ENCODE measurements at regions not wholly inside any gene's neighbourhood (a gene's known extent, or its start where the extent isn't known, plus 50 kb on each side); places are given as distances from the start of the nearest gene placed in this dataset.

- DNase-seq (ENCODE audit: low read depth, low spot score) = no peak
- TF ChIP-seq CTCF (conservative IDR thresholded peaks at IDR 0.05) = no peak
- no peaks in the 10 kb centered on the region for H3K27me3 Mint-ChIP-seq (ENCODE audit: low read depth)
- no peak overlapping the region for H3K27ac Mint-ChIP-seq (ENCODE audit: unreplicated experiment)
- no peak overlapping the region for H3K4me3 Mint-ChIP-seq
- no peaks in the 10 kb centered on the region for H3K36me3 Mint-ChIP-seq (ENCODE audit: low read depth)
- H3K4me1 Mint-ChIP-seq = peaks cover 7% of the 10 kb centered on the region
- H3K9me3 Mint-ChIP-seq = no peaks in the 10 kb centered on the region
These were observed 715.5 kb downstream of the TLR4 start for GRCh38 chr9:118419676-118420075.

DNA sequence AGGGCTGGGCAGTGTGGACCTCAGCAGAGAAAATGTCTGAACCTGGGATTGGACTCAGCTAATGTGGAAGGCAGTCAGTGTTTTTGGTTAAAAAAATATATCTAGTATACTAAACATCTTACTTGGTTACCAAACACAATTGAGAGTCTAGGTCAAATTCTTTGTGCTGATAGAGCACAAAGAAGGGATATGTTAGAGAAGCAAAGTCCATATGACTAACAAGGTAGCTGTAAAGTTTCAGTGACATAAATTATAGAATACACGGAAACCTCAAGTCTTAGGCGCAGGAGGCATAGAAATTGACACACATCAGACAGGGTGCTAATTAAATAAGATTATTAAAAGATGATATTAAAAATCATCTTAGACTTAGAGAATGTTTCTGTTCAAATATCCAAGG lies 718.3 kb downstream of the TLR4 start:
- Mint-ChIP-seq H3K9me3 (no peaks in the 10 kb centered on the region), H3K27me3 (ENCODE audit: low read depth) (no peaks in the 10 kb centered on the region), H3K36me3 (ENCODE audit: low read depth) (no peaks in the 10 kb centered on the region), H3K4me3 (no peak overlapping the region), H3K27ac (ENCODE audit: unreplicated experiment) (no peak overlapping the region), H3K4me1 (no peaks in the 10 kb centered on the region)
- no peak for DNase-seq (ENCODE audit: low read depth, low spot score)
- no peak for TF ChIP-seq CTCF (conservative IDR thresholded peaks at IDR 0.05)

DNA sequence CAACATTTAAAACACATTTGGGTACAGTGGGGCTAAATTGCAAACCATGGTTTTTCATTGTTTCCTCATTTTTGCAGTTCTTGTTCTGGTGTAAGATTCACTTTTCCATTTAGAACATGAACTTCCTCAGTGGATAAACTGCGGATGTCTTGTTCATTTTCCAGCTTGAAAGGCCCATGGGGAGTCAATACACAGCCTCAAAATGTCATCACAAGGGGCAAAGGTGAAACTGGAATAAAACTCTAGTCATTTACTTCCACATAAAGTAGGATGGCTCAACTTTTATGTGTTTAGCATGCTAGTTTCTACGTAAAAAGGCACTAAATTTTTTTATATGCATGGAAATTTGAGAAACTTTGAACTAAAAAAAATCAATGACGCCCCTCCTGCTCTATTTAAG lies 718.8 kb downstream of the TLR4 start:
- Mint-ChIP-seq H3K27ac (ENCODE audit: unreplicated experiment) (no peak overlapping the region), H3K36me3 (ENCODE audit: low read depth) (no peaks in the 10 kb centered on the region), H3K27me3 (ENCODE audit: low read depth) (no peaks in the 10 kb centered on the region), H3K4me1 (no peaks in the 10 kb centered on the region), H3K4me3 (no peak overlapping the region), H3K9me3 (no peaks in the 10 kb centered on the region)
- no peak for TF ChIP-seq CTCF (conservative IDR thresholded peaks at IDR 0.05)
- DNase-seq (ENCODE audit: low read depth, low spot score) = no peak

DNA sequence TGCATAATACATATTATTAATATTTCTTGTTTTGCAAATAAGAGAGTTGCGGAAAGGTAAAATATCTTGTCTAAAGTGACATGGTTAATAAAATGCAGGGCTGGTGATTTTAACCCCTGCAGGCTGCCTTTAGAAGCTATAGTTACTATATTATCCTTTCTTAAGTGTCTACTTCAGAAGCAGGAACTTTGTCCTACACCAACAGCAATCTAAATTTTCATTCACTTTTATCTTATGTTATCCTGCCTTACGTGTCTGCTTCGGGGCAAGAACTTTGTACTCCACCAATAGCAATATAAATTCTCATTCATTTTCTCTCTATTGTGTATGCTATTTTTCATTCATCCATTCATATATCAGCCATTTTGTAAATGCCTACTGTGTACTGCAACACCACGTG lies 719.5 kb downstream of the TLR4 start:
- DNase-seq (ENCODE audit: low read depth, low spot score) = no peak
- H3K4me3 Mint-ChIP-seq = no peak overlapping the region
- no peaks in the 10 kb centered on the region for H3K27me3 Mint-ChIP-seq (ENCODE audit: low read depth)
- H3K36me3 Mint-ChIP-seq (ENCODE audit: low read depth) = no peaks in the 10 kb centered on the region
- no peak overlapping the region for H3K27ac Mint-ChIP-seq (ENCODE audit: unreplicated experiment)
- no peak for TF ChIP-seq CTCF (conservative IDR thresholded peaks at IDR 0.05)
- H3K9me3 Mint-ChIP-seq = no peaks in the 10 kb centered on the region
- no peaks in the 10 kb centered on the region for H3K4me1 Mint-ChIP-seq

- Mint-ChIP-seq H3K27ac (ENCODE audit: unreplicated experiment) (no peak overlapping the region), H3K4me1 (no peaks in the 10 kb centered on the region), H3K36me3 (ENCODE audit: low read depth) (no peaks in the 10 kb centered on the region), H3K9me3 (no peaks in the 10 kb centered on the region), H3K4me3 (no peak overlapping the region), H3K27me3 (ENCODE audit: low read depth) (no peaks in the 10 kb centered on the region)
- DNase-seq (ENCODE audit: low read depth, low spot score) = no peak
- no peak for TF ChIP-seq CTCF (conservative IDR thresholded peaks at IDR 0.05)
These were observed 722.6 kb downstream of the TLR4 start for GRCh38 chr9:118426772-118427171.

- no peak for TF ChIP-seq CTCF (conservative IDR thresholded peaks at IDR 0.05)
- no peak overlapping the region for H3K4me3 Mint-ChIP-seq
- H3K27me3 Mint-ChIP-seq (ENCODE audit: low read depth) = no peaks in the 10 kb centered on the region
- no peaks in the 10 kb centered on the region for H3K36me3 Mint-ChIP-seq (ENCODE audit: low read depth)
- H3K27ac Mint-ChIP-seq (ENCODE audit: unreplicated experiment) = no peak overlapping the region
- H3K9me3 Mint-ChIP-seq = no peaks in the 10 kb centered on the region
- no peaks in the 10 kb centered on the region for H3K4me1 Mint-ChIP-seq
- no peak for DNase-seq (ENCODE audit: low read depth, low spot score)
These were observed 734.6 kb downstream of the TLR4 start for GRCh38 chr9:118438810-118439209.
